ENCODE measurements at regions not wholly inside any gene's neighbourhood (a gene's known extent, or its start where the extent isn't known, plus 50 kb on each side); places are given as distances from the start of the nearest gene placed in this dataset.

DNA sequence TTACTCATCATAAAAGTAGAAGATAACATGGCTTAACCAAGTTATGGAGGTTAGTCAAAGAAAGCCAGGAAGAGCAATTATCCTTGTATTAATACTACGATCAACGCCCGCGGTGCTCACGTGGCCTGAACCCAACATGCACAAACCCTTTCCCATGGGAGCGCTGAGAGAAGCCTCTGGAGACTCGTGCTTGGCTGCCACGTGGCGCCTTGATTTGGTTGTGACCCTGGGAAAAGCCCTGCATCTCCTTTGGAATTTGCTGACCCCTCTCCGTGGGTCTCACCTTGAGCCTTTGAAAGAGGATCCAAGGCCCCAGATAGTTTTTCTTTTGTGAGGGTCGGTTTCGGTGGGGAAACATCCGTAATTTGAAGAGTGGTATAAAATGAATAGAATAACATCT, 255.6 kb downstream of the DCDC2C start:
- Histone ChIP-seq H3K27me3 (ENCODE audit: low read depth, low read length) (no peaks in the 10 kb centered on the region), H3K4me1 (ENCODE audit: low read length) (no peaks in the 10 kb centered on the region), H2AFZ (ENCODE audit: low read depth, low read length) (no peak overlapping the region), H4K20me1 (ENCODE audit: insufficient read depth, low read length) (no peaks in the 10 kb centered on the region), H3K9ac (ENCODE audit: low read length) (no peak overlapping the region), H3K27ac (ENCODE audit: low read length) (no peak overlapping the region), H3K9me3 (ENCODE audit: insufficient read depth, low read length) (no peaks in the 10 kb centered on the region), H3K79me2 (ENCODE audit: low read length) (no peaks in the 10 kb centered on the region), H3K4me2 (ENCODE audit: low read length) (no peak overlapping the region), H3K4me3 (ENCODE audit: low read length) (no peak overlapping the region), H3K36me3 (replicated peaks; ENCODE audit: low read depth, low read length) (no peaks in the 10 kb centered on the region)
- TF ChIP-seq EZH2phosphoT487 (IDR thresholded peaks at IDR 0.05; ENCODE audit: low read depth) (no peak), CTCF (IDR thresholded peaks at IDR 0.05; ENCODE audit: low read depth, low read length) (no peak)

DNA sequence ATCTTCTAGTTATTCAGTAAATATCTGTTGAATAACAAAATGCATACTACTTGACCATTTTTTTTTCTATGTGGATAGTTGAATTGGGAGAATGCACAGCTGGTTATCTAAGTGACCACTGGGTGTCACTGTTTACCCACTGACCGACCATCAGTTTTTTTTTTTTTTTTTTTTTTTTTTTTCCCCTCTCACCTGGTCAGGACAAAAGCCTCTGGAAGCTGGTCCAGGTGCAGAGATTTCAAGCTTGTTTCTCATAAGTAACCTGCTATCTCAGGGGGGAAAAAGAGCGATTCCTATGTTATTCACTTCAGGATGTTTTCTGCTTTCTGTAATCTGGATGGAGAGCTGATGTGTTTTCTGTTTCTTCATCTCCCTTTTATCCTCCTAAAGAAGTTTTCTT, 256.0 kb downstream of the DCDC2C start:
- H3K4me2 ChIP-seq (ENCODE audit: low read length): no peak overlapping the region

DNA sequence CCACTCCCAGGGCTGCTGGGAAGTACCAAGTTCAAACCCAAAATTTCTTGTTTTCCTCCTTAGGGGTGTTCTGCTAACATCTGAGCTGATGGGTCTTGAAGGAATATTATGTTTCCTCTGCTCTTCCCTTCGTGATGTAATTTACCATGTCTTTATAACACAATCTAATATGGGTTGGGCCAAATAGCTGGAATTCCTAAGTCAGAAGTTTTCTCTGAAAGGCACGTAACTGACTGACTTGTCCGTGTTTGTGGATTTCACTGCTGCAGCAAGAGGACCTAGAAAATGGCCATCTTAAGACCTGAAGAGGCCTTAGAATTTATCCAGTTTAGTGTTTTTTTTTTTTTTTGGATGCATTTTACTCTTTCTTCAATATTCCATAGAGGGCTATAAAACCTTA, 256.7 kb downstream of the DCDC2C start:
- H3K4me1 ChIP-seq (ENCODE audit: low read length): no peaks in the 10 kb centered on the region
- no peak overlapping the region for H3K4me2 ChIP-seq (ENCODE audit: low read length)
- H3K9me3 ChIP-seq (ENCODE audit: insufficient read depth, low read length): no peaks in the 10 kb centered on the region
- H3K36me3 ChIP-seq (replicated peaks; ENCODE audit: low read depth, low read length): no peaks in the 10 kb centered on the region
- no peak overlapping the region for H2AFZ ChIP-seq (ENCODE audit: low read depth, low read length)
- H3K27ac ChIP-seq (ENCODE audit: low read length): no peak overlapping the region
- no peaks in the 10 kb centered on the region for H4K20me1 ChIP-seq (ENCODE audit: insufficient read depth, low read length)
- TF ChIP-seq EZH2phosphoT487 (IDR thresholded peaks at IDR 0.05; ENCODE audit: low read depth): no peak
- no peak for TF ChIP-seq CTCF (IDR thresholded peaks at IDR 0.05; ENCODE audit: low read depth, low read length)
- H3K9ac ChIP-seq (ENCODE audit: low read length): no peak overlapping the region
- H3K79me2 ChIP-seq (ENCODE audit: low read length): no peaks in the 10 kb centered on the region
- no peaks in the 10 kb centered on the region for H3K27me3 ChIP-seq (ENCODE audit: low read depth, low read length)
- H3K4me3 ChIP-seq (ENCODE audit: low read length): no peak overlapping the region

More for the DNA sequence above, 256.0 kb downstream of the DCDC2C start:
- H3K9ac ChIP-seq (ENCODE audit: low read length): no peak overlapping the region
- H3K79me2 ChIP-seq (ENCODE audit: low read length): no peaks in the 10 kb centered on the region
- TF ChIP-seq CTCF (IDR thresholded peaks at IDR 0.05; ENCODE audit: low read depth, low read length) (peak; percentile 74), EZH2phosphoT487 (IDR thresholded peaks at IDR 0.05; ENCODE audit: low read depth) (no peak)
- no peak overlapping the region for H3K4me3 ChIP-seq (ENCODE audit: low read length)
- H4K20me1 ChIP-seq (ENCODE audit: insufficient read depth, low read length): no peaks in the 10 kb centered on the region
- no peak overlapping the region for H2AFZ ChIP-seq (ENCODE audit: low read depth, low read length)
- no peaks in the 10 kb centered on the region for H3K9me3 ChIP-seq (ENCODE audit: insufficient read depth, low read length)
- no peak overlapping the region for H3K27ac ChIP-seq (ENCODE audit: low read length)
- H3K4me1 ChIP-seq (ENCODE audit: low read length): no peaks in the 10 kb centered on the region
- no peaks in the 10 kb centered on the region for H3K36me3 ChIP-seq (replicated peaks; ENCODE audit: low read depth, low read length)
- H3K27me3 ChIP-seq (ENCODE audit: low read depth, low read length): no peaks in the 10 kb centered on the region

GRCh38 chr2:3962719-3963118, 259.3 kb downstream of the DCDC2C start:
- H3K36me3 ChIP-seq (replicated peaks; ENCODE audit: low read depth, low read length): no peaks in the 10 kb centered on the region
- no peak overlapping the region for H3K9ac ChIP-seq (ENCODE audit: low read length)
- peaks cover 7% of the 10 kb centered on the region; the same call in 1 of the 2 replicates for H3K4me1 ChIP-seq (ENCODE audit: low read length)
- H3K4me2 ChIP-seq (ENCODE audit: low read length): no peak overlapping the region
- no peak for TF ChIP-seq EZH2phosphoT487 (IDR thresholded peaks at IDR 0.05; ENCODE audit: low read depth)
- no peak for TF ChIP-seq CTCF (IDR thresholded peaks at IDR 0.05; ENCODE audit: low read depth, low read length)
- no peak overlapping the region for H3K4me3 ChIP-seq (ENCODE audit: low read length)
- H2AFZ ChIP-seq (ENCODE audit: low read depth, low read length): no peak overlapping the region
- H3K9me3 ChIP-seq (ENCODE audit: insufficient read depth, low read length): no peaks in the 10 kb centered on the region
- no peaks in the 10 kb centered on the region for H4K20me1 ChIP-seq (ENCODE audit: insufficient read depth, low read length)
- no peak overlapping the region for H3K27ac ChIP-seq (ENCODE audit: low read length)
- no peaks in the 10 kb centered on the region for H3K79me2 ChIP-seq (ENCODE audit: low read length)
- no peaks in the 10 kb centered on the region for H3K27me3 ChIP-seq (ENCODE audit: low read depth, low read length)

Data from OCI-LY3 (cell line).